Thyroid gland (tissue), 4 donors: ENCODE measurements at regions not wholly inside any gene's neighbourhood (a gene's known extent, or its start where the extent isn't known, plus 50 kb on each side); places are given as distances from the start of the nearest gene placed in this dataset.
A peak's percentile ranks its signal among the peaks of the same experiment; 100 is the strongest.

ENCODE experiments used
- POLR2A ChIP-seq, 2 donors: fragments of 450-650 bp; IDR thresholded peaks; one replicate each; pipeline ENCODE4 v1.6.1; 2017; ENCODE audit warnings: antibody characterized with exemption in 2 of 2, mild to moderate bottlenecking in 2 of 2, moderate library complexity in 1 of 2
- TF ChIP-seq, protein P1 (sequence below), 6 experiments: fragments of 200-600 bp in 3 of 6; fragments of 450-650 bp in 3 of 6; sonication (generic) in 3 of 6; IDR thresholded peaks; one replicate each; pipeline ENCODE4 v1.5.1; 2016 to 2019; ENCODE audit warnings: antibody characterized with exemption in 6 of 6, mild to moderate bottlenecking in 2 of 6, inconsistent platforms in 1 of 6, moderate library complexity in 1 of 6

DNA sequence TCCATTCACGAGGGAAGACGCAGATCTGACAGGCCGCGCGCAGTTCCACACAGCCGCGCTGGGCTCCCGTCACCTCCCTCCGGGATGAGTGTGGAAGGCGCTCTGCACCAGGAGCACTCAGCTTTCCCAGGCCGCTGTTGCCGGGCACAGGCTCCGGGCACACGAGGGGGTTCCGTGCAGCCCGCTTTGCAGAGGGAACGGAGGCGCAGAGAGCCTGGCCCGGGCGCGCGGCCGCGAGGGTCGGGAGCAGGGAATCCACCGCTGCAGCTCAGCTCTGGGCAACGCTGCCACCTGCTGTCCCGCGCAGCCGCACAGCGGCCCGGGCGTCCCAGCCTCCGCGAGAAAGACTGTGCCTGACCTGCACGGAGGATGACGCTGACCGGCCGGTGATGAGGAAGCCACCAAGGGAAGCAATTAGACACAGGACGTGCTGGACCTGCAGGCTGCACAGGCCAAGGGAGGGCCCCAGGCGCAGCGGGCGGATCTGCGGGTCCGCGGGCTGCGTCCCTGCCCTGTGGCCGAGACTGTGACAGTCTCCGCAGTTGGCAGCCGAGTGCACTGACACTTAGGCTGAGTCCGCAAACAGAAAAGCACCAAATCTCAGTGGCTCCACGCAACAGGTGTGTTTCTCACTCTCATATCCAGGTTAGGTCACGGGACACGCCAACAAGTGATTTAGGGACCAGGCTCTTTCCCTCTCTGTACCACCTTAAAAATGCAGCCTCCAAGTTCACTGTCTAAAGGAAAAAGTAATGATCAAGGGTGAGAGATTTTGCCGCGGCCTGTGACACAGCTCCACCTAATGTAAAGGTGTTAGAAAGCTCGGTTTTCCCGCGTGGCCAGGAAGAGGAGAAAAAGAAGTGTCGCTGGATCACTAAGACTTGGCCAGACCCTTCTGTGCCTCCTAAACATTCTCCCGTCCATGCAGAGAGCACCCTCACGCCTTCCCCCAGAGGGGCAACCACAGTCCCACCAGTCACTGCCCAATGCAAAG is 94.5 kb downstream of the SEC61G start:
- TF ChIP-seq, protein P1, sequence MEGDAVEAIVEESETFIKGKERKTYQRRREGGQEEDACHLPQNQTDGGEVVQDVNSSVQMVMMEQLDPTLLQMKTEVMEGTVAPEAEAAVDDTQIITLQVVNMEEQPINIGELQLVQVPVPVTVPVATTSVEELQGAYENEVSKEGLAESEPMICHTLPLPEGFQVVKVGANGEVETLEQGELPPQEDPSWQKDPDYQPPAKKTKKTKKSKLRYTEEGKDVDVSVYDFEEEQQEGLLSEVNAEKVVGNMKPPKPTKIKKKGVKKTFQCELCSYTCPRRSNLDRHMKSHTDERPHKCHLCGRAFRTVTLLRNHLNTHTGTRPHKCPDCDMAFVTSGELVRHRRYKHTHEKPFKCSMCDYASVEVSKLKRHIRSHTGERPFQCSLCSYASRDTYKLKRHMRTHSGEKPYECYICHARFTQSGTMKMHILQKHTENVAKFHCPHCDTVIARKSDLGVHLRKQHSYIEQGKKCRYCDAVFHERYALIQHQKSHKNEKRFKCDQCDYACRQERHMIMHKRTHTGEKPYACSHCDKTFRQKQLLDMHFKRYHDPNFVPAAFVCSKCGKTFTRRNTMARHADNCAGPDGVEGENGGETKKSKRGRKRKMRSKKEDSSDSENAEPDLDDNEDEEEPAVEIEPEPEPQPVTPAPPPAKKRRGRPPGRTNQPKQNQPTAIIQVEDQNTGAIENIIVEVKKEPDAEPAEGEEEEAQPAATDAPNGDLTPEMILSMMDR (IDR thresholded peaks at IDR 0.05) = peak in 1 of 6 experiments; percentile 35
- no peak for TF ChIP-seq POLR2A (IDR thresholded peaks at IDR 0.05)
